ENCODE measurements at regions not wholly inside any gene's neighbourhood (a gene's known extent, or its start where the extent isn't known, plus 50 kb on each side); places are given as distances from the start of the nearest gene placed in this dataset.

DNA sequence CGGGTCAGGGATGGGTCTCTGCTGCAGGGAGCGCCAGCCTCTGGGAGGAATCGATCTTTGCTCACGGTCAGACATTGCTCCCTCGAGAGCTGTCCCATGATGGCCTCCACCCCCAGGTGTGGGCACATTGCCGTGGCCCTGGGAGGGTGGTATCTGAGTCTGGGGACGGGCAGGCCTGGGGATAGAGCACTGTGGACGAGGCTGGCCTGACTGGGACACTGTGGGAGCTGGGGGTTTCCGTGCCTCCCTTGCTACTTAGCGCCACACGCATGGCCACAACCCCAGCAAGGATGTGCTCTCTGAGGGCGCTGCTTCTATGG is 55.7 kb downstream of the JAKMIP3 start:
- H4K20me1 ChIP-seq (ENCODE audit: control insufficient read depth, insufficient read depth, low read length, poor library complexity, severe bottlenecking), result no peaks in the 10 kb centered on the region
- ChIA-PET POLR2A (no interaction called here), CTCF (no interaction called here)
- ATAC-seq (ENCODE audit: low read depth) (no peak), DNase-seq (no peak)
- H3K79me2 ChIP-seq (ENCODE audit: control insufficient read depth, insufficient read depth, low read length), result no peaks in the 10 kb centered on the region
- Mint-ChIP-seq H3K4me1 (no peaks in the 10 kb centered on the region), H3K4me3 (no peak overlapping the region), H3K27me3 (no peaks in the 10 kb centered on the region), H3K9me3 (ENCODE audit: insufficient read depth) (no peaks in the 10 kb centered on the region), H3K27ac (no peak overlapping the region)
- H2AFZ ChIP-seq (ENCODE audit: insufficient read depth, low read depth, low read length, poor library complexity, severe bottlenecking), result no peak overlapping the region
- peaks cover 0 to 4% (median 0%) of the 10 kb centered on the region in 3 donors for H3K9me3 ChIP-seq (ENCODE audit: control extremely low read depth in 1 of 3, control insufficient read depth in 2 of 3, insufficient read depth in 1 of 3, low read length in 2 of 3)
- no peak overlapping the region for H3K9ac ChIP-seq (ENCODE audit: low read length)
- no peak overlapping the region for H3K4me3 ChIP-seq (ENCODE audit: control extremely low read depth in 1 of 5, extremely low read depth in 1 of 5, insufficient read depth in 1 of 5, low read depth in 2 of 5, low read length in 4 of 5)
- no peaks in the 10 kb centered on the region for H3K27me3 ChIP-seq (replicated peaks in 1 of 4; ENCODE audit: control extremely low read depth in 1 of 4, control insufficient read depth in 3 of 4, insufficient read depth in 4 of 4, low read length in 3 of 4)
- H3K36me3 ChIP-seq (replicated peaks in 1 of 2; ENCODE audit: control extremely low read depth in 1 of 2, control insufficient read depth in 1 of 2, extremely low read depth in 1 of 2, insufficient read depth in 2 of 2, low read length in 1 of 2), result no peaks in the 10 kb centered on the region
- H3K27ac ChIP-seq (ENCODE audit: low read length in 2 of 2), result no peak overlapping the region
- 78% methylated on average over 11 of the region's 12 CpGs for WGBS (ENCODE audit: insufficient coverage)
- TF ChIP-seq, protein P1, sequence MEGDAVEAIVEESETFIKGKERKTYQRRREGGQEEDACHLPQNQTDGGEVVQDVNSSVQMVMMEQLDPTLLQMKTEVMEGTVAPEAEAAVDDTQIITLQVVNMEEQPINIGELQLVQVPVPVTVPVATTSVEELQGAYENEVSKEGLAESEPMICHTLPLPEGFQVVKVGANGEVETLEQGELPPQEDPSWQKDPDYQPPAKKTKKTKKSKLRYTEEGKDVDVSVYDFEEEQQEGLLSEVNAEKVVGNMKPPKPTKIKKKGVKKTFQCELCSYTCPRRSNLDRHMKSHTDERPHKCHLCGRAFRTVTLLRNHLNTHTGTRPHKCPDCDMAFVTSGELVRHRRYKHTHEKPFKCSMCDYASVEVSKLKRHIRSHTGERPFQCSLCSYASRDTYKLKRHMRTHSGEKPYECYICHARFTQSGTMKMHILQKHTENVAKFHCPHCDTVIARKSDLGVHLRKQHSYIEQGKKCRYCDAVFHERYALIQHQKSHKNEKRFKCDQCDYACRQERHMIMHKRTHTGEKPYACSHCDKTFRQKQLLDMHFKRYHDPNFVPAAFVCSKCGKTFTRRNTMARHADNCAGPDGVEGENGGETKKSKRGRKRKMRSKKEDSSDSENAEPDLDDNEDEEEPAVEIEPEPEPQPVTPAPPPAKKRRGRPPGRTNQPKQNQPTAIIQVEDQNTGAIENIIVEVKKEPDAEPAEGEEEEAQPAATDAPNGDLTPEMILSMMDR (IDR thresholded peaks at IDR 0.05), result no peak
- TF ChIP-seq EZH2 (IDR thresholded peaks at IDR 0.05; ENCODE audit: borderline replicate concordance, insufficient read depth, low read depth, low read length, poor library complexity, severe bottlenecking), result no peak
- no peaks in the 10 kb centered on the region for H3K4me1 ChIP-seq (ENCODE audit: control insufficient read depth in 2 of 2, insufficient read depth in 2 of 2, low read length in 2 of 2)
- H3K4me2 ChIP-seq (replicated peaks; ENCODE audit: low read depth, low read length, poor library complexity, severe bottlenecking), result no peak overlapping the region
- intact Hi-C loops (cut with micrococcal nuclease), result no loop called here

DNA sequence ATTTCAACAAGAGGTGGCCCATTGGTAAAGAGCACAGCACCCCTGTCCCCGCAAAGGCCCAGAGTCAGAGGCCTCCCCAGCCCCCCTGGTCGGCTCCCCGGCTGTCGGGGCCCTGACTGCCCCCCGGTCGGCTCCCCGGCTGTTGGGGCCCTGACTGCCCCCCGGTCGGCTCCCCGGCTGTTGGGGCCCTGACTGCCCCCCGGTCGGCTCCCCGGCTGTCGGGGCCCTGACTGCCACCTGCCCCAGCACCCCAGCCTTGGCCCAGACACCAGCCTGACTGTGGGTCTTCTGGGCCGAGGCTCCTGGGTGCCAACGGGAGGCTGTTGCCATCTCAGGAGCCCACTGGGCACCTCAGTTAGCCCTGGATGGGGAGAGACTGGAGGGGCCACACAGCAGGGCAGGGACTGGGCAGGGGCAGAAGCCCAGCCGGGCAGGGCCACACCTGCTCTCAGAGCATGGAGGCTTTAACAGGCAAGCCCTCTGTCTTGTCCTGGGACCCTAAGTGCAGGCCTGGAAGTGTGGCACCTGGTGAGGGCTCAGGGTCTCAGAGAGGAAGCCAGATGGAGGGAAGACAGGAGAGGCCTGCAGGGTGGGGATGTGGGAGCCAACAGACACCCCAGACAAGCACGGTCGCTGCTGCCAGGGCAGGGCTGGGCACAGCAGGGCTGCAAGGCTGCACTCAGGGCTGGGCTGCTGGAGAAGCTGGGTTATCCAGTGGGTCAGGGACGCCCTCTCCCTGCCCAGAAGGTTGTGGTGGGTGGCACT is 56.5 kb downstream of the JAKMIP3 start:
- Histone ChIP-seq H3K79me2 (ENCODE audit: control insufficient read depth, insufficient read depth, low read length) (no peaks in the 10 kb centered on the region), H2AFZ (ENCODE audit: insufficient read depth, low read depth, low read length, poor library complexity, severe bottlenecking) (no peak overlapping the region), H3K27me3 (replicated peaks in 1 of 4; ENCODE audit: control extremely low read depth in 1 of 4, control insufficient read depth in 3 of 4, insufficient read depth in 4 of 4, low read length in 3 of 4) (no peaks in the 10 kb centered on the region), H3K4me3 (ENCODE audit: control extremely low read depth in 1 of 5, extremely low read depth in 1 of 5, insufficient read depth in 1 of 5, low read depth in 2 of 5, low read length in 4 of 5) (no peak overlapping the region), H3K4me2 (replicated peaks; ENCODE audit: low read depth, low read length, poor library complexity, severe bottlenecking) (no peak overlapping the region), H3K9me3 (ENCODE audit: control extremely low read depth in 1 of 3, control insufficient read depth in 2 of 3, insufficient read depth in 1 of 3, low read length in 2 of 3) (peaks cover 0 to 4% (median 0%) of the 10 kb centered on the region in 3 donors), H3K36me3 (replicated peaks in 1 of 2; ENCODE audit: control extremely low read depth in 1 of 2, control insufficient read depth in 1 of 2, extremely low read depth in 1 of 2, insufficient read depth in 2 of 2, low read length in 1 of 2) (no peaks in the 10 kb centered on the region), H3K9ac (ENCODE audit: low read length) (no peak overlapping the region), H4K20me1 (ENCODE audit: control insufficient read depth, insufficient read depth, low read length, poor library complexity, severe bottlenecking) (no peaks in the 10 kb centered on the region), H3K27ac (ENCODE audit: low read length in 2 of 2) (no peak overlapping the region), H3K4me1 (ENCODE audit: control insufficient read depth in 2 of 2, insufficient read depth in 2 of 2, low read length in 2 of 2) (no peaks in the 10 kb centered on the region)
- Mint-ChIP-seq H3K4me3 (no peak overlapping the region), H3K27ac (no peak overlapping the region), H3K4me1 (no peaks in the 10 kb centered on the region), H3K9me3 (ENCODE audit: insufficient read depth) (no peaks in the 10 kb centered on the region), H3K27me3 (no peaks in the 10 kb centered on the region)
- DNase-seq (no peak), ATAC-seq (ENCODE audit: low read depth) (no peak)
- TF ChIP-seq, protein P1 (IDR thresholded peaks at IDR 0.05), result no peak
- TF ChIP-seq EZH2 (IDR thresholded peaks at IDR 0.05; ENCODE audit: borderline replicate concordance, insufficient read depth, low read depth, low read length, poor library complexity, severe bottlenecking), result no peak
- intact Hi-C loops (cut with micrococcal nuclease), result no loop called here
- 84% methylated on average over 11 of the region's 20 CpGs for WGBS (ENCODE audit: insufficient coverage)
- ChIA-PET POLR2A (no interaction called here), CTCF (no interaction called here)

Measured in B cell (primary cell).